Astrocyte of the hippocampus (primary cell): ENCODE measurements at regions not wholly inside any gene's neighbourhood (a gene's known extent, or its start where the extent isn't known, plus 50 kb on each side); places are given as distances from the start of the nearest gene placed in this dataset.
"Not testable (repeated sequence)": the region's sequence is repeated elsewhere in the genome, so short reads cannot be mapped to it uniquely, and the experiment has no call there.

Experiments
- DNase-seq: peaks from one replicate; pipeline ENCODE4 v3.0.0; 2011; ENCODE audit warnings: low read depth, low spot score

DNA sequence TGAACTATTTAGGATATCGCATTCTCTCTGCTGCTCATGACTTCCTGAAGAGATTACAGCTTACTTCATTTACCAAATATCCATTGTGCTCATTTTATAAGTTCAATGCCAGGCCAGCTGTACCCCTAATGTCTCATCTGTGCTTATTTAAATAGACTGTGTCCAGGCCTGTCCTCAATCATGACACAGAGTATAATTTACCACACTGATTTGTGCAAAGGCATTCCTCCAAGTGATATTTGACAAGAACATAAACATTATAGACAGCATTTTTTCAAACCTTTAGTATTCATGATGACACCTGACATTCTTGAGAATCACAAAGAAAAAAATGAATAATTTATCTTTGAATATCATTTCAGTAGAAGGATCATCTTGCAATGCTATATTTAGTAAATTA, 260.1 kb upstream of the SEMA3D start:
- no peak for DNase-seq

DNA sequence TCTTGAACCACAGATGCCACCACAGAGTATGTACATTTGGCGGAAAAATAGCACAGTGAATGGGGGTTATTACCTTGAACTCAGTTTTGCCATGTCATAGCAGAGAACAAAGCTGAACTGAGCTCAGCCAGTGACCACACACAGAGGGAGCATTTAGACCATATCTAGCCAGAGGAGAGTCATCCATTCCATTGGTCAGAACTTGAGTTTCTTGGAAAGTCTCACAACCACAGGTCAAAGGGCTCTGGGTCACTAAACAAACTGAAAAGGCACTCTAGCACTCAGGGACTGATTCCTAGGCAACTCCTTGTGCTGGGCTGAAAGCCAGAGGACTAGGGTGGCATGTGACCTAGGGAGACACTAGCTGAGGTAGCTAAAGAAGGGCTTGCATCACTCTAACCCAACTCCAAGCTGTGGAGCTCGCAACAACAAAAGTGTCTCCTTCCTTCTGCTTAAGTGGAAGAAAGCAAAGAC, 239.7 kb upstream of the SEMA3D start:
- DNase-seq, result peak; percentile 17

DNA sequence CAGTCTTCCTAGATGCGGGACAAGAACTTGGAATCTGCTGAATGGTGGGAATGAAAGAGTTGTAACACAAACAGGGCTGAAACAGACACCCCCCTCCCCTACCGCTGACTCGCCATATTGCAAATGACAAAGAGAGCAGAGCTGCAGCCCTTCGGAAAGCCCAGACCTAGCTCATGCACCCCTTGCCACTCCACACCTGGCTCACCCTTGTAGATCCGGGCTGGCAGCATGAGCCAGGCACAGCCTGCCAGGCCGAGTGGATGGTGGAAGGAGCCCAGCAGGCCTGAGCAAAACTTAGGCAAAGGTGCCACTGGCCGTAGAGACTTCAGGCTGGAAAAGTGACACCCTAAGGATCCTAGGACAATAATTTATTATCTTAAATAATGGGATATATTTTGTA, 237.4 kb upstream of the SEMA3D start:
- DNase-seq, result no peak

DNA sequence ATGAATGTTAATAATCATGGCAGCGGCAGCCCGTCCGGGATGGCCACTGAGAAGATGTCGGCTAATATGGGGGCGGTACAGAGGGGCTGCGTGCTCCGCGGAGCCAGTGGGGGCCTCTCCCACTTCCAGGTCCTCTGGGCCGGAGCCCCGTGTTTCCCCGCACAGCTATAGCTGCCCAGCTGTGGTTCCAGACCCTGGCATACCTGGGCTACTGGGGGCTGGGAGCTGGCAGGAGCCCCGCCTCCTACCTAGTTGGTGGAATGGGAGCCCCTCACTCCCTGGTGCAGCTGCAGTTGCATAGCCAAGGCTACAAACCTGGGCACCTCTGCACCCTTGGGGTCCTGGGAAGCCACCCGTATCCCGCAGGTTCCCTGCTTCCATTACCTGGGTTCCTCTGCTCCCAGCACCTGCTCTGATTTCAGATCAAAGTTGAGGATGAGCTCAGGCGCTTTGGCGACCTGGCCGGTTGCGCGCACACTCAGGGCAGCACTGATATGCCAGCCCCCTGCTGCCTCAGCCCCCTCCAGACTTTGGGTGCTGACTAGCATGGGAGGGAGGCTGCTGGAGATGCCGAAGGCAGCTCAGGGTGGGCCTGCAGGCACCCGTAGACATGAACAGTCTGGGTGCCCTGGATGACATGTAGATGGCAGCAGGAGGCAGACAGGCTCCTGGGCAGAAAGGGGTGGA, 236.5 kb upstream of the SEMA3D start:
- no peak for DNase-seq

DNA sequence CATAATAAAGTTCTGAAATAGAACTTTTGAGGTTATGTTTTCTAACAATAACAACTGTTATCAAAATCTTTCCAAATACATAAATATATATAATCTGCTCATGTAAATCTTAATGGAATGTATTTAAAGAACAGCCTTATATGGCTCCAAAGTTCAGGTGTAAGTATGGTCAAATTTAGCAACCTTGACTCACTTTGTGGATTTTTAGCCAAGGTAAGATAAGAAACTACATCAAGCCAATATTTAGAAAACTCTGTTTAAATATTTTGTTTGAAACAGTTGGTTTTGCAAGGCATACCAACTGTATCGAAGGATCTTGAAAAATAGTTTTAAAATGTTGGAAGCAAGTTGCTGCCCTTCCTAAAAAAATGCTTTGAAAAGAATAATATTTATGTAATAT, 228.9 kb upstream of the SEMA3D start:
- no peak for DNase-seq

GRCh38 chr7:85413718-85414117, 226.9 kb upstream of the SEMA3D start:
- no peak for DNase-seq

DNA sequence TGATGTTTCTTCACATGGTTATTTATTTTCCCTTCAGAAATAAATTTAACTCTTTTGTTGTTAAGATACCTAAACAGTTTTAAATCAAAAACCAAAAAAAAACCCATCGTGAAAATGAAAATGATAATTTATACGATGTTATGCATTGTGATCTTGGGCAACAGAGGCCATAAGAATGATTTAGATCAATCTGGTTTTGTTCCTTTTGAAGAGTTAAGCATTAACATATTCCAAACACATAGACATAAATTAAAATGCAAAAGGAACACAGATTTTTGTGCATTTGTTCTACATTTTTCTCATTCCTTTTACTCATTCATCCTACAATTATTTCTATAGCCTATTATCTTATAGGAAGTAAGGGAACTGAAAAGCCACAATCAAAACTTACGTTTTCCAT, 226.1 kb upstream of the SEMA3D start:
- DNase-seq, result no peak

DNA sequence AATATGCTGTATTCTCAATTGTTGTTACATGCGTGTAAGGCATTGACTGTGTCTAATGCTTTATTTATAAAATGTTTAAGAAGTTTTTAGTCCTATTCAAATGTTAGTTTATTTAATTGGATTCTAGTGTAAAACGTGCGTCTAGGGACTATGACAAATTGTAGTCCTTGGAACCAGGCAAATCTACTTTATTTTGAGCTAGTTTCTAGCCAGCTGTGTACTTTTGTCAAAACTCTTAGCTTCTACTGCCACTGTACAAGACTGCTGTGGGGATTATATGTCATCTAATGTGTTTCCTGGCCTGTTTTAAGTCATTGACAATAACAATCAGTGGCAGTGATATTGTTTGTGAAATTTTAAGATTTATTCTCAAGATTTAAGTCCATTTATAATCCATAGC, 220.5 kb upstream of the SEMA3D start:
- DNase-seq, result no peak

GRCh38 chr7:85405016-85405902, 218.4 kb upstream of the SEMA3D start:
- DNase-seq, result peak; percentile 21

- DNase-seq, result no peak
Observed at GRCh38 chr7:85396676-85397075, 209.8 kb upstream of the SEMA3D start.

GRCh38 chr7:85392789-85393188, 205.9 kb upstream of the SEMA3D start:
- no peak for DNase-seq

GRCh38 chr7:85392326-85392725, 205.5 kb upstream of the SEMA3D start:
- DNase-seq, result peak; percentile 2

DNA sequence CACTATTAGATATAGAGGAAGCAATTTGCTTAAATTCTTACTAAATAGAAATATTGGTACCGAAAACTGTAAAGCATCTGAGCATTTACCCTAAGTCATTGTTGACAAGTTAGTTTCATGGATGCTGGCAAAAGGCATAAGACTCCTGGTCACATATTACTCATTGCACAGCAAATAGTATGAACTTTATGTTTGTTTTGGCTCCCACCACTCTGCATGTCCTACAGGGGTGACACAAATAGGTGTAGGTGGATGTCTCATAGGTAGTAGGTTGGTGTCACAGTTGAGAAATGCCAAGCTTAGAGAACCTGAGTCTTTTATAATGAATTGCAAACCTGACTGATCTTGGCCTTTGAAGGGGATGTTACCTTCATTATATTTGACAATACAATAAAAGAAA, 199.6 kb upstream of the SEMA3D start:
- DNase-seq, result no peak

DNA sequence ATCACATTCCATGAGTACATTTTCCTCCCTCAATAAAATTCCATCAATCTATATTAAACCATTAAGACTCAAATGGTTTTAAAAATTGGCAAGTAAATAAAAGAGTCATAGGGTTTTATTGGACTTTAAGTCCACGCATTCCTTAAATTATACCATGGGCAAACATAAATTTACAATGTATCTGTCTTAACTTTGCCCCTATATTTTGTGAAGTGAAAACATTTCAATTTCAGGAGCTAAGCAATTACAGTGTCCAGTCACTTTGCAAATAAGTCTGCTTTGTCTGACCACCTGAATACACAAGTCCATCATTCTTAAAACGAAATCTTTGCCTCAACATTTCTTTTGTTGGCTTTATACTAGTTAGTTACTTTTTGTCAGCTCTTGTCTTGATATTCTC, 197.5 kb upstream of the SEMA3D start:
- no peak for DNase-seq

- DNase-seq, result no peak
Observed at GRCh38 chr7:85381212-85381611, 194.4 kb upstream of the SEMA3D start.

- no peak for DNase-seq
Observed at GRCh38 chr7:85376589-85376988, 189.7 kb upstream of the SEMA3D start.

- no peak for DNase-seq
Observed at GRCh38 chr7:85356916-85357315, 170.1 kb upstream of the SEMA3D start.

DNA sequence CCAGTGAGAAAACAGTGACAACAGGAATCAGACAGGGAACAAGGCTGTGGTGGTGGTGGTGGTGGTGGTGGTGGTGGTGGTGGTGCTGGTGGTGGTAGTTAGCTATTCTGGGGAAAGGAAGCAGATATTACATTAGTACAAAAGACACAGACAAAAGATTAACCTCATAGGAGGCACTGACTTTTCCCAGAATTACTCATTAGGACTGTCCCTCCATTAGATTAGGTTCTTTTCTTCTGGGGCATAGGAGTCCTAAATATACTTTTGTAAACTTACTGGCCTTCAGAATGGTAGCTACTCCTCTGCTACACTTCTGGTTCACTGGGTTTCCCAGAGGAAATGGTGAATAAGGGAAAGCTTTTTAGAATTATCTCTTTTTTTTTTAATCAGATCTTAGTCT, 156.6 kb upstream of the SEMA3D start:
- no peak for DNase-seq

DNA sequence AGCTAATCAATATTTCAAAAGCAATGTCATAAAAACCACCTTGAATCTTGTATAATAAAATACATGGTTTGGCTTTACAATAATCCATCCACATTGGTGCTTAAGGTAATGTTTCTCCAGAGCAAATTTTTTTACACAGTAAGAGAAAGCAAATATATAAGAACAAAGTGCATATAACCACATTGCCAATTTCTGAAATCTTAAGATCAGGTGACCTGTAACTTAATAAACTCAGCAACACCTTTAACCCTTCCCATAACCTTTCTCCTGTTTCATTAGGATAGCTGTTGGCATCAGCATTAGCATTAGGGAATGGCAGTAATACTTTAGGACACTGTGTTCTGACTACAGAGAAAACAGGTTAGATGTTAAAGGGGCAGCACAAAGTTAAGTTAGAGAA, 155.9 kb upstream of the SEMA3D start:
- DNase-seq, result no peak

DNA sequence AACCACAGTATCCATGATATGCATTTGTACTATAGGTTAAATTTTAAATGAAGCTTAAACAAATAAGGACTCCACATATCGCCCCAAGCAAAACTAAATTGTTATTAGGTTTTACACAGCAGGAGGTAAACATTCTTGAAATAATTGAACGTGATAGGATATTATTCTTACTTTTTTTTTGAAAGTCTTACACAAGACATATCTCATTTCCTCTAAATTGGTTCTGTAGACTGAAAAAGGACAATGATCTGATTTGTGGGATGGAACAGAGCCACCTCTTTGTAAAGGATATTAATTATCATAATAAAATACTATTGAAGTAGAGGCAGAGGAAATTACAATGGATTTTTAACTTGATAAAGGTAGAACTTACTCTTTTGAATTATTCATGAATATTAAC, 155.1 kb upstream of the SEMA3D start:
- DNase-seq, result no peak

DNA sequence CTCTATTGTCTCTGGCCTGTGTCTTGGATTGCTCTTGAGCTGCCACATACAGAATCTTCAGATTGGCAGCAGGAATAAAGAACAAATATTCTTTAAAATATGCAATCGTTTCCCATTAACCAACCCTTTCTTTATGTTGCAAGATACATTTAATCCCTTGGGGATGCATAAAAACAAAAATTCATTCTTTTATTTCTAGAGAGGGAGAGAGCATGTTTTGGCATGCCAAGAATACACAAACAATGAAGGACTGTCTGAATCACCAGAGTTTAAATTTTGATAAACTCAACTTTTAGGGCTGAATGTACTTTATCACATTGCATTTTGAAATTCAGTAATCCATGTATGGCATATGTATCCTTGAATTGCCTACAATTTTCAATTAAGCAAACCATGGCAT, 154.3 kb upstream of the SEMA3D start:
- DNase-seq, result no peak

DNA sequence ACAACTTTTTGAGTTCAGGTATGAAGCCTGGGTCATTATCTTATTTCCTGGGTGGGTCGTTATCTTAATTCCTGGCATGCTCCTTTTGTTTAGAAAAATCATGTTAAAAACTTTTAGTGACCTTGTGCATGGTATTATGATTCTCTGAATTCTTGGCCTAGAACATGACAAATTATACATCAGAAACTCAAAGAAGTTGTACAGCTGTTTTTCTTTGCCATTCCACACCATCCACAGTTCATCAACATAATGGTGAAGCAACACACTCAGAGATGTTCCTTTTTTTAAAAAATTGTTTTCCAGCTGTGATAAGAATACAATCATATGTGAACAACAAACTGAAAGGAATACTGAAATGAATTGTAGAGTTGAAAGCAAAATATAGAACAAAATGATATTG, 149.2 kb upstream of the SEMA3D start:
- DNase-seq, result no peak

DNA sequence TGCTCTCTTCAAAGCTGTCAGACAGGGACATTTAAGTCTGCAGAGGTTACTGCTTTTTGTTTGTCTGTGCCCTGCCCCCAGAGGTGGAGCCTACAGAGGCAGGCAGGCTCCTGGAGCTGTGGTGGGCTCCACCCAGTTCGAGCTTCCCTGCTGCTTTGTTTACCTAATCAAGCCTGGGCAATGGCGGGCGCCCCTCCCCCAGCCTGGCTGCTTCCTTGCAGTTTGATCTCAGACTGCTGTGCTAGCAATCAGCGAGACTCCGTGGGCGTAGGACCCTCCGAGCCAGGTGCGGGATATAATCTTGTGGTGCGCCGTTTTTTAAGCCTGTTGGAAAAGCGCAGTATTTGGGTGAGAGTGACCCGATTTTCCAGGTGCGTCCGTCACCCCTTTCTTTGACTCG, 148.3 kb upstream of the SEMA3D start:
- not testable (repeated sequence) for DNase-seq
